AG04450 (cell line): ENCODE measurements at regions not wholly inside any gene's neighbourhood (a gene's known extent, or its start where the extent isn't known, plus 50 kb on each side); places are given as distances from the start of the nearest gene placed in this dataset.

Experiments
- CTCF ChIA-PET: fragments of 300-600, 350-600 bp; formaldehyde crosslinking; extraction: SDS; loops from one replicate; lab custom pipeline; 2022; ENCODE audit warnings: antibody characterized with exemption, inconsistent platforms; lab: Charles Lee
- POLR2A ChIA-PET: fragments of 350-600 bp; formaldehyde crosslinking; extraction: SDS; loops from one replicate; lab custom pipeline; 2021; ENCODE audit warnings: antibody characterized with exemption, inconsistent platforms; lab: Yijun Ruan, JAX
- DNase-seq: peaks from one replicate; pipeline ENCODE4 v3.0.0-alpha.2; 2011; ENCODE audit warnings: low read depth, low spot score
- H3K27ac ChIP-seq: one replicate; pipeline ENCODE4 v1.5.1; 2012; ENCODE audit warnings: low read depth, low read length, control low read depth
- H3K27me3 ChIP-seq: one replicate; pipeline ENCODE4 v1.6.0; 2012; ENCODE audit warnings: low read length; ENCODE audit not compliant: control insufficient read depth, insufficient read depth
- H3K4me3 ChIP-seq: 2 replicates; pipeline ENCODE4 v1.5.1; 2011; ENCODE audit warnings: mild to moderate bottlenecking, low read depth, low read length, control low read depth
- H3K9me3 ChIP-seq: 2 replicates; pipeline ENCODE4 v1.5.1; 2012; ENCODE audit warnings: low read length; ENCODE audit not compliant: control insufficient read depth, insufficient read depth
- TF ChIP-seq, protein P1 (sequence below): IDR thresholded peaks from 2 replicates; pipeline ENCODE4 v1.5.1; 2011; ENCODE audit warnings: low read depth, low read length, control low read depth, inconsistent platforms

DNA sequence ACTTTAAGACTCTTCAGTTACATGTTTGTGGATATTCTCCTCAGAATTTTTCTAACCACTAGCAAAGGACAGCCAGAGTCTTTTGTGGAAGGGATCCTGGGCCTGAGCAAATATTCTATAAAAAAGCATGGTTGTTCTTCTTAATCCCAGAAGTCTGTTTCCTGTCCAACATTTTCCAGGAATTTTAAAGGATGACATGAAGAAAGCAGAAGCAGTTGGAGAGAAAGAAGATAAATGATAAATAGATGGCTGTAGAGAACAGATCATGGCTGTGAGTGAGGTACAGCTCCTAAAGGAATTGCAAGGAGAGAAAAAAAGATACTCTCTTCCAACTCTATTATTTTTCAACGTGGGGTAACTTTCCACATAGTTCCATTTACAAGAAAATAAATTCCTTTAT is 91.8 kb upstream of the STEAP4 start:
- Histone ChIP-seq H3K27ac (no peak overlapping the region), H3K9me3 (no peaks in the 10 kb centered on the region; the same call in 1 of the 2 replicates), H3K4me3 (no peak overlapping the region), H3K27me3 (no peaks in the 10 kb centered on the region)
- TF ChIP-seq, protein P1, sequence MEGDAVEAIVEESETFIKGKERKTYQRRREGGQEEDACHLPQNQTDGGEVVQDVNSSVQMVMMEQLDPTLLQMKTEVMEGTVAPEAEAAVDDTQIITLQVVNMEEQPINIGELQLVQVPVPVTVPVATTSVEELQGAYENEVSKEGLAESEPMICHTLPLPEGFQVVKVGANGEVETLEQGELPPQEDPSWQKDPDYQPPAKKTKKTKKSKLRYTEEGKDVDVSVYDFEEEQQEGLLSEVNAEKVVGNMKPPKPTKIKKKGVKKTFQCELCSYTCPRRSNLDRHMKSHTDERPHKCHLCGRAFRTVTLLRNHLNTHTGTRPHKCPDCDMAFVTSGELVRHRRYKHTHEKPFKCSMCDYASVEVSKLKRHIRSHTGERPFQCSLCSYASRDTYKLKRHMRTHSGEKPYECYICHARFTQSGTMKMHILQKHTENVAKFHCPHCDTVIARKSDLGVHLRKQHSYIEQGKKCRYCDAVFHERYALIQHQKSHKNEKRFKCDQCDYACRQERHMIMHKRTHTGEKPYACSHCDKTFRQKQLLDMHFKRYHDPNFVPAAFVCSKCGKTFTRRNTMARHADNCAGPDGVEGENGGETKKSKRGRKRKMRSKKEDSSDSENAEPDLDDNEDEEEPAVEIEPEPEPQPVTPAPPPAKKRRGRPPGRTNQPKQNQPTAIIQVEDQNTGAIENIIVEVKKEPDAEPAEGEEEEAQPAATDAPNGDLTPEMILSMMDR = no peak
- ChIA-PET CTCF (no interaction called here), POLR2A (no interaction called here)
- DNase-seq = no peak

DNA sequence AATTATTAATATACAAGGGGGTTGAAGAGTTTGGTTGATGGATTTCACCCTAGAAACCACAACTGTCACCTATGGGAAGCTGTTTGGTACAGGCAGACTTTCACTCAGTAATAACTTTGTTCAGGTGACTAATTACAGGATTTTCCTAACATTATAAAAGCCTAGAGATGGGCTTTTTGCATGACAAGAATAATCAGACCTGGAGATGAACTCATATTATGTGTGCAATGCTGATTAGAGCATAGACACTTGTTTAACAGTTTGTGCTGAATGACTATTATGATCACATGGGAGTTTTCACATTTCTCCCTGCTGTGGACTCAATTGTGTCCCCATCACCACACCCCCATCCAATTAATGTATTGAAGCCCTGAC is 90.2 kb upstream of the STEAP4 start:
- ChIA-PET CTCF (no interaction called here), POLR2A (no interaction called here)
- Histone ChIP-seq H3K27ac (no peak overlapping the region), H3K4me3 (no peak overlapping the region), H3K27me3 (no peaks in the 10 kb centered on the region), H3K9me3 (no peaks in the 10 kb centered on the region; the same call in 1 of the 2 replicates)
- TF ChIP-seq, protein P1 = no peak
- no peak for DNase-seq

DNA sequence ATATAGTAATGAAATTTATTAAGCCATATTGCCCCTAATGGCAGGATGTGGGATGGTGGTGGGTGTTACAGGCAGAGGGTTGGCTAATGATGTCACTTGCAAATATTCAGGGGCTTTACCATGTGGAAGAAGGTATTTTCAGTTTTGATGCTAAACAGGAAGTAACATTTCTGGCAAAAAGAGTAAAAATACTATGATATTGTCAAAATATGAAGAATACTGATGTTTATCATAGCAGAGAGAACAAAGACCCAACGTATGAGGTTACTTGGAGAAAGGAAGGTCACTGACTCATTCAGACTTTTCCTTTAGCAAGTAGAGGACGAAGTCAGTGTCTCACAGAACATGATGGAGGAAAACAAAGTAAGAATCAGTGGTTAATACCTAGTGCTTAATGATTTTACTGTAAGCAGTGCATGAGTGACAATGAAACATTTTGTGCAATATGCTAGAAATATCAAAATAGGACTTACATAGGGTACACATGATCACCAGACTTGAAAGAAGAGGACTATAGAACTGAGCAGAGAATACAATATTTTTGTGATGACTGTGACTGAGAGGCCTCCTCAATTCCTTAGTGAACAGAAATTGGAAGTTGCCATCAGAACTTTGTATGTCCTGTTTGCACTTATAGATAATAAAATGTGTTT is 89.7 kb upstream of the STEAP4 start:
- POLR2A ChIA-PET = no interaction called here
- Histone ChIP-seq H3K9me3 (no peaks in the 10 kb centered on the region; the same call in 1 of the 2 replicates), H3K4me3 (no peak overlapping the region), H3K27ac (no peak overlapping the region), H3K27me3 (no peaks in the 10 kb centered on the region)
- TF ChIP-seq, protein P1 = no peak
- no peak for DNase-seq
- CTCF ChIA-PET = no interaction called here

DNA sequence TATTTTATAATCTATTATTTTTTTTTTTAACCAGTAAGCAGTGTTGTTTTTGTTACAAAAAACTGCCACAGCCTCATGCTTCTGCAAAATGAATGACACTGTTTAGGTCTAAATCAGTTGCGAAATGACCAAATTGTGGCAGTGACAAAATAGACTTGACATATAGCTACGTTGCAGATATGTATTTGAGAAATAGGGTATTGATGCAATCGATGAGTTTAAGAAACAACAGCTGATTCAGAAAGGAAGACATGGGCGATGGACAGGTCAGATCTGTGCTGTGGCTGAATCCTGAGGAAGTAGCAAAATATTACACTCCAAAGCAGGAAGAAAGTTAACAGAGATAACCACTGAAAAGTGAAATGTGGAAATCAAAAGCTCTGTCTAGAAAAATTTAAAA is 89.0 kb upstream of the STEAP4 start:
- no peaks in the 10 kb centered on the region; the same call in 1 of the 2 replicates for H3K9me3 ChIP-seq
- DNase-seq = no peak
- no peak overlapping the region for H3K27ac ChIP-seq
- ChIA-PET POLR2A (no interaction called here), CTCF (no interaction called here)
- no peak overlapping the region for H3K4me3 ChIP-seq
- TF ChIP-seq, protein P1 = no peak
- H3K27me3 ChIP-seq = no peaks in the 10 kb centered on the region

DNA sequence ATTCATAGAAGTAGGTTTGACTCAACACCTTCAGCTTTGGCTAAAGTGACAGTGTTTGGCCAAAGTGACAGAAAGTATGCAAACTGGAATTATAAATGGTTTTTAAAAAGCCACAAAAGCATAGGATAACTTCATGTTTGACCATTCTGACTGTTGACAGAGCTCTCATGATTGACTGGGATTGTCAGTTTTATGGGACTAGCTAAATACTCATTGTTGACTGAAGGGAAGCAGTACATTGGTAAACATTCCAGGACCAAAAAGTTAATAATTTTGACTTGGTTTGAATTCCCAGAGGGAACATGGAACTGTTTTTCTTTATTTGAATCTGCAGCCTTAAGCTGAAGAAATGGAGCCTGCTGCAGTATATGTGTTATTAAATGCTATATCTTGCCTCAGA is 84.6 kb upstream of the STEAP4 start:
- no peak overlapping the region for H3K27ac ChIP-seq
- no peaks in the 10 kb centered on the region for H3K27me3 ChIP-seq
- TF ChIP-seq, protein P1 = no peak
- DNase-seq = no peak
- H3K9me3 ChIP-seq = no peaks in the 10 kb centered on the region
- no peak overlapping the region for H3K4me3 ChIP-seq
- POLR2A ChIA-PET = no interaction called here
- CTCF ChIA-PET = no interaction called here
